ENCODE measurements at regions not wholly inside any gene's neighbourhood (a gene's known extent, or its start where the extent isn't known, plus 50 kb on each side); places are given as distances from the start of the nearest gene placed in this dataset.

- DNase-seq = no peak
Measured at GRCh38 chr7:84368122-84368521, 173.5 kb upstream of the SEMA3A start.

- DNase-seq = no peak
Measured at GRCh38 chr7:84364708-84365107, 170.1 kb upstream of the SEMA3A start.

- DNase-seq = no peak
Measured at GRCh38 chr7:84363741-84364140, 169.2 kb upstream of the SEMA3A start.

GRCh38 chr7:84362828-84363227 lies 168.2 kb upstream of the SEMA3A start:
- DNase-seq = no peak

GRCh38 chr7:84362360-84362759 lies 167.8 kb upstream of the SEMA3A start:
- no peak for DNase-seq

GRCh38 chr7:84354866-84355265 lies 160.3 kb upstream of the SEMA3A start:
- DNase-seq = no peak

- no peak for DNase-seq
Measured at GRCh38 chr7:84354030-84354429, 159.4 kb upstream of the SEMA3A start.

- DNase-seq = no peak
Measured at GRCh38 chr7:84339306-84339705, 144.7 kb upstream of the SEMA3A start.

- no peak for DNase-seq
Measured at GRCh38 chr7:84337429-84337828, 142.8 kb upstream of the SEMA3A start.

GRCh38 chr7:84336766-84337165 lies 142.2 kb upstream of the SEMA3A start:
- no peak for DNase-seq

GRCh38 chr7:84336303-84336702 lies 141.7 kb upstream of the SEMA3A start:
- no peak for DNase-seq

- no peak for DNase-seq
Measured at GRCh38 chr7:84331616-84332015, 137.0 kb upstream of the SEMA3A start.

GRCh38 chr7:84328571-84328970 lies 134.0 kb upstream of the SEMA3A start:
- DNase-seq = no peak

- DNase-seq = no peak
Measured at GRCh38 chr7:84324136-84324630, 129.6 kb upstream of the SEMA3A start.

GRCh38 chr7:84317536-84317935 lies 122.9 kb upstream of the SEMA3A start:
- no peak for DNase-seq

GRCh38 chr7:84314263-84314662 lies 119.7 kb upstream of the SEMA3A start:
- no peak for DNase-seq

- DNase-seq = no peak
Measured at GRCh38 chr7:84304407-84304806, 109.8 kb upstream of the SEMA3A start.

GRCh38 chr7:84302949-84303348 lies 108.4 kb upstream of the SEMA3A start:
- no peak for DNase-seq

- no peak for DNase-seq
Measured at GRCh38 chr7:84297616-84298015, 103.0 kb upstream of the SEMA3A start.

GRCh38 chr7:84294847-84295455 lies 100.4 kb upstream of the SEMA3A start:
- DNase-seq = no peak

GRCh38 chr7:84294391-84294790 lies 99.8 kb upstream of the SEMA3A start:
- DNase-seq = no peak

GRCh38 chr7:84291756-84292155 lies 97.2 kb upstream of the SEMA3A start:
- DNase-seq = no peak

- DNase-seq = no peak
Measured at GRCh38 chr7:84283798-84284197, 89.2 kb upstream of the SEMA3A start.

- DNase-seq = no peak
Measured at GRCh38 chr7:84281518-84281917, 86.9 kb upstream of the SEMA3A start.

- DNase-seq = no peak
Measured at GRCh38 chr7:84277628-84278224, 83.1 kb upstream of the SEMA3A start.
